ENCODE measurements at regions not wholly inside any gene's neighbourhood (a gene's known extent, or its start where the extent isn't known, plus 50 kb on each side); places are given as distances from the start of the nearest gene placed in this dataset.
A peak's percentile ranks its signal among the peaks of the same experiment; 100 is the strongest.

- TF ChIP-seq, protein P1, sequence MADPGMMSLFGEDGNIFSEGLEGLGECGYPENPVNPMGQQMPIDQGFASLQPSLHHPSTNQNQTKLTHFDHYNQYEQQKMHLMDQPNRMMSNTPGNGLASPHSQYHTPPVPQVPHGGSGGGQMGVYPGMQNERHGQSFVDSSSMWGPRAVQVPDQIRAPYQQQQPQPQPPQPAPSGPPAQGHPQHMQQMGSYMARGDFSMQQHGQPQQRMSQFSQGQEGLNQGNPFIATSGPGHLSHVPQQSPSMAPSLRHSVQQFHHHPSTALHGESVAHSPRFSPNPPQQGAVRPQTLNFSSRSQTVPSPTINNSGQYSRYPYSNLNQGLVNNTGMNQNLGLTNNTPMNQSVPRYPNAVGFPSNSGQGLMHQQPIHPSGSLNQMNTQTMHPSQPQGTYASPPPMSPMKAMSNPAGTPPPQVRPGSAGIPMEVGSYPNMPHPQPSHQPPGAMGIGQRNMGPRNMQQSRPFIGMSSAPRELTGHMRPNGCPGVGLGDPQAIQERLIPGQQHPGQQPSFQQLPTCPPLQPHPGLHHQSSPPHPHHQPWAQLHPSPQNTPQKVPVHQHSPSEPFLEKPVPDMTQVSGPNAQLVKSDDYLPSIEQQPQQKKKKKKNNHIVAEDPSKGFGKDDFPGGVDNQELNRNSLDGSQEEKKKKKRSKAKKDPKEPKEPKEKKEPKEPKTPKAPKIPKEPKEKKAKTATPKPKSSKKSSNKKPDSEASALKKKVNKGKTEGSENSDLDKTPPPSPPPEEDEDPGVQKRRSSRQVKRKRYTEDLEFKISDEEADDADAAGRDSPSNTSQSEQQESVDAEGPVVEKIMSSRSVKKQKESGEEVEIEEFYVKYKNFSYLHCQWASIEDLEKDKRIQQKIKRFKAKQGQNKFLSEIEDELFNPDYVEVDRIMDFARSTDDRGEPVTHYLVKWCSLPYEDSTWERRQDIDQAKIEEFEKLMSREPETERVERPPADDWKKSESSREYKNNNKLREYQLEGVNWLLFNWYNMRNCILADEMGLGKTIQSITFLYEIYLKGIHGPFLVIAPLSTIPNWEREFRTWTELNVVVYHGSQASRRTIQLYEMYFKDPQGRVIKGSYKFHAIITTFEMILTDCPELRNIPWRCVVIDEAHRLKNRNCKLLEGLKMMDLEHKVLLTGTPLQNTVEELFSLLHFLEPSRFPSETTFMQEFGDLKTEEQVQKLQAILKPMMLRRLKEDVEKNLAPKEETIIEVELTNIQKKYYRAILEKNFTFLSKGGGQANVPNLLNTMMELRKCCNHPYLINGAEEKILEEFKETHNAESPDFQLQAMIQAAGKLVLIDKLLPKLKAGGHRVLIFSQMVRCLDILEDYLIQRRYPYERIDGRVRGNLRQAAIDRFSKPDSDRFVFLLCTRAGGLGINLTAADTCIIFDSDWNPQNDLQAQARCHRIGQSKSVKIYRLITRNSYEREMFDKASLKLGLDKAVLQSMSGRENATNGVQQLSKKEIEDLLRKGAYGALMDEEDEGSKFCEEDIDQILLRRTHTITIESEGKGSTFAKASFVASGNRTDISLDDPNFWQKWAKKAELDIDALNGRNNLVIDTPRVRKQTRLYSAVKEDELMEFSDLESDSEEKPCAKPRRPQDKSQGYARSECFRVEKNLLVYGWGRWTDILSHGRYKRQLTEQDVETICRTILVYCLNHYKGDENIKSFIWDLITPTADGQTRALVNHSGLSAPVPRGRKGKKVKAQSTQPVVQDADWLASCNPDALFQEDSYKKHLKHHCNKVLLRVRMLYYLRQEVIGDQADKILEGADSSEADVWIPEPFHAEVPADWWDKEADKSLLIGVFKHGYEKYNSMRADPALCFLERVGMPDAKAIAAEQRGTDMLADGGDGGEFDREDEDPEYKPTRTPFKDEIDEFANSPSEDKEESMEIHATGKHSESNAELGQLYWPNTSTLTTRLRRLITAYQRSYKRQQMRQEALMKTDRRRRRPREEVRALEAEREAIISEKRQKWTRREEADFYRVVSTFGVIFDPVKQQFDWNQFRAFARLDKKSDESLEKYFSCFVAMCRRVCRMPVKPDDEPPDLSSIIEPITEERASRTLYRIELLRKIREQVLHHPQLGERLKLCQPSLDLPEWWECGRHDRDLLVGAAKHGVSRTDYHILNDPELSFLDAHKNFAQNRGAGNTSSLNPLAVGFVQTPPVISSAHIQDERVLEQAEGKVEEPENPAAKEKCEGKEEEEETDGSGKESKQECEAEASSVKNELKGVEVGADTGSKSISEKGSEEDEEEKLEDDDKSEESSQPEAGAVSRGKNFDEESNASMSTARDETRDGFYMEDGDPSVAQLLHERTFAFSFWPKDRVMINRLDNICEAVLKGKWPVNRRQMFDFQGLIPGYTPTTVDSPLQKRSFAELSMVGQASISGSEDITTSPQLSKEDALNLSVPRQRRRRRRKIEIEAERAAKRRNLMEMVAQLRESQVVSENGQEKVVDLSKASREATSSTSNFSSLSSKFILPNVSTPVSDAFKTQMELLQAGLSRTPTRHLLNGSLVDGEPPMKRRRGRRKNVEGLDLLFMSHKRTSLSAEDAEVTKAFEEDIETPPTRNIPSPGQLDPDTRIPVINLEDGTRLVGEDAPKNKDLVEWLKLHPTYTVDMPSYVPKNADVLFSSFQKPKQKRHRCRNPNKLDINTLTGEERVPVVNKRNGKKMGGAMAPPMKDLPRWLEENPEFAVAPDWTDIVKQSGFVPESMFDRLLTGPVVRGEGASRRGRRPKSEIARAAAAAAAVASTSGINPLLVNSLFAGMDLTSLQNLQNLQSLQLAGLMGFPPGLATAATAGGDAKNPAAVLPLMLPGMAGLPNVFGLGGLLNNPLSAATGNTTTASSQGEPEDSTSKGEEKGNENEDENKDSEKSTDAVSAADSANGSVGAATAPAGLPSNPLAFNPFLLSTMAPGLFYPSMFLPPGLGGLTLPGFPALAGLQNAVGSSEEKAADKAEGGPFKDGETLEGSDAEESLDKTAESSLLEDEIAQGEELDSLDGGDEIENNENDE (IDR thresholded peaks at IDR 0.05; ENCODE audit: insufficient replicate concordance, low read length): peak; percentile 79
- no peak for TF ChIP-seq EP300 (IDR thresholded peaks at IDR 0.05; ENCODE audit: borderline replicate concordance in 1 of 2, low read depth in 2 of 2, low read length in 2 of 2)
Observed at GRCh38 chr5:25060575-25060974, 415.8 kb upstream of the CDH10 start (continued).

All from H1 (cell line).